ENCODE measurements at regions not wholly inside any gene's neighbourhood (a gene's known extent, or its start where the extent isn't known, plus 50 kb on each side); places are given as distances from the start of the nearest gene placed in this dataset.

DNA sequence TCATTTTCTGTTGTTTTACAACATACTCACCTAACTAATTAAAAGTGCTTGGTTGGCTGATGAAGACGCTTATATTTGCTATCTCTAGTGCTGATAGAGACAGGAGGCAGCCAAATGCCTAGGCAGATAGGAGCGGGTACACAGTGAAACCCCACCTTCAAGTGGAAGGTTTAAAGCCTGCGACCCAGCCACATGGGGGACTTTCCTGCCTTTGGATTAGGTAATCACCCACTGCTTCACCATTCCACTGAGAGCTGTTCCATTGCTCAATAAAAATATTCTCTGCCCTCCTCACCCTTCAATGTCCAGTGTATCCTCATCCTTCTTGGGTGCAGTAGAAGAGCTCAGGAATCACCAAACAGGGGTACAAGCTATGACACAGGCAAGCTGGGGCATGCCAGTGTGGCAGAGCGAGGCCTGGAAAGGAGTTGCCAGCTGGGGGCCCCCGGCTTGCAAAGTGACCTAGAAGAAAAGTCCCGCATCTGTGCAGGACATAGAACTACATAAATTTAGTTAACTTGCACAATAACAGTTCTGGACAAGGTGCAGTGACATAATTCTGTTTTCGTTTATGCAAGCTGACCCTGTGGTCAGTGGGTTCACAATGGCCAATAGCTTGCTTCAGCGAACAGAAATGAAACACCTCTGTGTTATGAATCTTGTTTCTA is 112.0 kb upstream of the MLIP start:
- no peak for DNase-seq (ENCODE audit: extremely low spot score)
- ChIA-PET POLR2A (no interaction called here), CTCF (interaction anchor here (0.7 kb wide), 1 partner anchor 13 kb away, joined by 3 read pairs; no protein-coding TSS in a partner anchor)
- TF ChIP-seq NFRKB (IDR thresholded peaks at IDR 0.05), result no peak
- TF ChIP-seq ELF4 (IDR thresholded peaks at IDR 0.05), result no peak
- no peak for TF ChIP-seq ZNF384 (IDR thresholded peaks at IDR 0.05)
- no peak for TF ChIP-seq TARDBP (IDR thresholded peaks at IDR 0.05)
- TF ChIP-seq, protein P1, sequence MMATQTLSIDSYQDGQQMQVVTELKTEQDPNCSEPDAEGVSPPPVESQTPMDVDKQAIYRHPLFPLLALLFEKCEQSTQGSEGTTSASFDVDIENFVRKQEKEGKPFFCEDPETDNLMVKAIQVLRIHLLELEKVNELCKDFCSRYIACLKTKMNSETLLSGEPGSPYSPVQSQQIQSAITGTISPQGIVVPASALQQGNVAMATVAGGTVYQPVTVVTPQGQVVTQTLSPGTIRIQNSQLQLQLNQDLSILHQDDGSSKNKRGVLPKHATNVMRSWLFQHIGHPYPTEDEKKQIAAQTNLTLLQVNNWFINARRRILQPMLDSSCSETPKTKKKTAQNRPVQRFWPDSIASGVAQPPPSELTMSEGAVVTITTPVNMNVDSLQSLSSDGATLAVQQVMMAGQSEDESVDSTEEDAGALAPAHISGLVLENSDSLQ (IDR thresholded peaks at IDR 0.05), result no peak
- TF ChIP-seq BHLHE40 (IDR thresholded peaks at IDR 0.05; ENCODE audit: borderline replicate concordance), result no peak
- TF ChIP-seq FOXA1 (IDR thresholded peaks at IDR 0.05), result no peak
- no peak for TF ChIP-seq FOXM1 (IDR thresholded peaks at IDR 0.05; ENCODE audit: borderline replicate concordance)
- TF ChIP-seq SP1 (IDR thresholded peaks at IDR 0.05), result no peak
- no peak for TF ChIP-seq FOXK2 (IDR thresholded peaks at IDR 0.05)
- no peak for TF ChIP-seq ARNT (IDR thresholded peaks at IDR 0.05)
- TF ChIP-seq CTBP1 (IDR thresholded peaks at IDR 0.05; ENCODE audit: borderline replicate concordance), result no peak
- no peak for TF ChIP-seq L3MBTL2 (conservative IDR thresholded peaks at IDR 0.05)

DNA sequence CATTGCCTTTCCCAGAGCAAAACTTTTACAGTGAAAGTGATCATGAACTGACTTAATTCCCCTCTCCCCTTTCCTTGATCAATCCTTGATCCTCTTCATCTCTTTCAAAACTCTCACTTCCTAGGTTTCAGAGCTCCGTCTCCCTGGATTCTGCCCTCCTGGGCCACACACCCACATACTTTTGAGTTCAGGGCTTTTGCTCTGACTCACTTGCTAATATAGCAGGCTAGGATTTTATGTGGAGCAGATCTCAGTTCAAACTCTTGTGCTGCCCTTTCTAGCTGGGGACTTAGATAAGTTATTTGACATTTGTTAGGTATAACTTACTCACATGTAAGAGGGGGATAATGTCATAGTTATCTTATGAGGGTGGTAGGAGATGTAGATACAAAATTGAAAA is 109.1 kb upstream of the MLIP start:
- POLR2A ChIA-PET, result no interaction called here
- TF ChIP-seq LEF1 (IDR thresholded peaks at IDR 0.05; ENCODE audit: borderline replicate concordance) (no peak), FOXM1 (IDR thresholded peaks at IDR 0.05; ENCODE audit: borderline replicate concordance) (no peak), TARDBP (IDR thresholded peaks at IDR 0.05) (no peak), L3MBTL2 (conservative IDR thresholded peaks at IDR 0.05) (no peak), HDGF (IDR thresholded peaks at IDR 0.05; ENCODE audit: borderline replicate concordance) (no peak), FOXK2 (IDR thresholded peaks at IDR 0.05) (no peak), ELF4 (IDR thresholded peaks at IDR 0.05) (no peak), BHLHE40 (IDR thresholded peaks at IDR 0.05; ENCODE audit: borderline replicate concordance) (no peak), ARNT (IDR thresholded peaks at IDR 0.05) (no peak), FOXA1 (IDR thresholded peaks at IDR 0.05) (no peak), CTBP1 (IDR thresholded peaks at IDR 0.05; ENCODE audit: borderline replicate concordance) (no peak), SP1 (IDR thresholded peaks at IDR 0.05) (no peak), SUZ12 (IDR thresholded peaks at IDR 0.05) (no peak), ZNF384 (IDR thresholded peaks at IDR 0.05) (no peak), NFRKB (IDR thresholded peaks at IDR 0.05) (no peak)
- TF ChIP-seq, protein P1 (IDR thresholded peaks at IDR 0.05), result no peak
- no peak for DNase-seq (ENCODE audit: extremely low spot score)
- CTCF ChIA-PET, result no interaction called here

DNA sequence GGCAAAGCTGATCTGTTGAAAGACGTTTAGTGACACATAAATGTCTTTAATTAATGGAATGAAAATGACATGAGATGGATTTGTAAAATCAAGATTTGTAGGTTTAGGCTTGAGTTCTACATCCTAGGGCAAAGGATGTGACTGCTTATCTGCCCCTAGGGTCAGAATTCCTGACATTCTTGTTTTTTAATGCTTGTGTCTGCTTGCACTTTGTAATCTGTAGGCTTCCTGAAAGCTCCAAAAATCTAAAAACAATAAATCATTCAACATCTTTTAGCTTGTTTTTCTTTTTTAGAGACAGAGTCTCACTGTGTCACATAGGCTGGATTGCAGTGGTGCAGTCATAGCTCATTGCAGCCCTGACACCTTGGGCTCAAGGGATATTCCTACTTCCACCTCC is 107.9 kb upstream of the MLIP start:
- ChIA-PET CTCF (no interaction called here), POLR2A (no interaction called here)
- no peak for TF ChIP-seq FOXM1 (IDR thresholded peaks at IDR 0.05; ENCODE audit: borderline replicate concordance)
- TF ChIP-seq NFRKB (IDR thresholded peaks at IDR 0.05), result no peak
- no peak for TF ChIP-seq FOXA1 (IDR thresholded peaks at IDR 0.05)
- no peak for TF ChIP-seq ARNT (IDR thresholded peaks at IDR 0.05)
- TF ChIP-seq CTBP1 (IDR thresholded peaks at IDR 0.05; ENCODE audit: borderline replicate concordance), result no peak
- TF ChIP-seq LEF1 (IDR thresholded peaks at IDR 0.05; ENCODE audit: borderline replicate concordance), result no peak
- TF ChIP-seq ELF4 (IDR thresholded peaks at IDR 0.05), result no peak
- no peak for TF ChIP-seq L3MBTL2 (conservative IDR thresholded peaks at IDR 0.05)
- TF ChIP-seq, protein P1 (IDR thresholded peaks at IDR 0.05), result no peak
- TF ChIP-seq SP1 (IDR thresholded peaks at IDR 0.05), result no peak
- TF ChIP-seq HDGF (IDR thresholded peaks at IDR 0.05; ENCODE audit: borderline replicate concordance), result no peak
- TF ChIP-seq FOXK2 (IDR thresholded peaks at IDR 0.05), result no peak
- TF ChIP-seq ZNF384 (IDR thresholded peaks at IDR 0.05), result no peak
- TF ChIP-seq SUZ12 (IDR thresholded peaks at IDR 0.05), result no peak
- no peak for TF ChIP-seq BHLHE40 (IDR thresholded peaks at IDR 0.05; ENCODE audit: borderline replicate concordance)
- TF ChIP-seq TARDBP (IDR thresholded peaks at IDR 0.05), result no peak
- DNase-seq (ENCODE audit: extremely low spot score), result no peak

DNA sequence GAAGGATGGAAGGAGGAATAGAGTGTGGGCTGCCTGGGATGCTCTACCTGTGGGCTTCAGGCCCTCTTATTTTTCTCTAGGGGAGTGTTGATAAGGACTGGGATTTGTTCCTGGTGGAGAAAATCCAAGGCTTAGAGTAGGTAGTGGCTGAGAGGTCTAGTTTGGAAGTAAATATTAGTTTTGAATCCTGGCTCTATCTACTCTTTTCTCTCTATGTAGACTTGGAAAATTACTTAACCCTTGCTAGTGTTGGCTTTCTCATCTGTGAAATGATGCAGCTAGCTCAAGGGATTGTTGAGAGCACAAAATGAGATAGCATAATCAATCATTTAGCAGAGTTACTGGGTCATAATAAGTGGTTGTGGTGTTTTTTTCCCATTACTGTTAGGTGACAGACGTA is 102.7 kb upstream of the MLIP start:
- POLR2A ChIA-PET, result no interaction called here
- TF ChIP-seq, protein P1 (IDR thresholded peaks at IDR 0.05), result no peak
- TF ChIP-seq TARDBP (IDR thresholded peaks at IDR 0.05), result no peak
- TF ChIP-seq L3MBTL2 (conservative IDR thresholded peaks at IDR 0.05), result no peak
- TF ChIP-seq BHLHE40 (IDR thresholded peaks at IDR 0.05; ENCODE audit: borderline replicate concordance), result no peak
- TF ChIP-seq ZNF384 (IDR thresholded peaks at IDR 0.05), result no peak
- TF ChIP-seq HDGF (IDR thresholded peaks at IDR 0.05; ENCODE audit: borderline replicate concordance), result no peak
- no peak for TF ChIP-seq ELF4 (IDR thresholded peaks at IDR 0.05)
- CTCF ChIA-PET, result no interaction called here
- no peak for DNase-seq (ENCODE audit: extremely low spot score)

DNA sequence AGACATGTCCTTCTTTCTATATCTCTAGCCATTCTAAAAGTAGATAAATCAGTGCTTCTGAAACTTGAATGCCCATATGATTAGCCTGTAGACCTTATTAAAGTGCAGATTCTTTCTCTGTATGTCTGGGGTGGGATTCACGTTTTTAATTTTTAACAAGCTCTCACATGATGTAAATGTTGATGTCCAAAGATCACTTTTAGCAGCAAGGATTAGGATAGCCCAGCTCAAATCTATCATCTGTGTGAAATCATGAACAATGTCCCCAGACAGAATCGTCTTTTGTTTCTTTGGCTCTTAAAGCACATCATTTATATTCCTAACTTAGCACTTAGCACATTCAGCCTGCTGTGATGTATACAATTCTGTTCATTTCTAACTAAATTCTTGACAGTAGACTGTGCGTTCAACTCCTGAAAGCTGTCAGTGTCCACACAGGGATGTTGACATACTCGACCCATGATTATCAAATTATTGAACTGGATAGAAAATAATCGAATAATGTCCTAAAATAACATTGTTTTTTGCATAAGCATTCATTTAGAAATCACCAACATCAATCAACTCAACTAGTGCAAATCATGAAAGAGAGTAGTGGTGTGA is 102.1 kb upstream of the MLIP start:
- ChIA-PET POLR2A (no interaction called here), CTCF (no interaction called here)
- no peak for DNase-seq (ENCODE audit: extremely low spot score)
- TF ChIP-seq FOXA1 (IDR thresholded peaks at IDR 0.05) (no peak), CTBP1 (IDR thresholded peaks at IDR 0.05; ENCODE audit: borderline replicate concordance) (no peak), ELF4 (IDR thresholded peaks at IDR 0.05) (no peak), L3MBTL2 (conservative IDR thresholded peaks at IDR 0.05) (no peak), TARDBP (IDR thresholded peaks at IDR 0.05) (no peak)
